Uterus (tissue), 3 donors: ENCODE measurements at regions not wholly inside any gene's neighbourhood (a gene's known extent, or its start where the extent isn't known, plus 50 kb on each side); places are given as distances from the start of the nearest gene placed in this dataset.
"Not testable (repeated sequence)": the region's sequence is repeated elsewhere in the genome, so short reads cannot be mapped to it uniquely, and the experiment has no call there.

Source experiments
- DNase-seq, 2 donors: peaks; one replicate each; pipeline ENCODE4 v3.0.0-alpha.2; 2019 to 2020
- H3K27ac ChIP-seq, 2 donors: fragments of 200-600 bp; sonication (generic); 1 replicate in 1 of 2; 2 replicates in 1 of 2; pipeline ENCODE4 v1.5.1; 2016 to 2018
- H3K27me3 ChIP-seq, 2 donors: fragments of 200-600 bp; sonication (generic); one replicate each; pipeline ENCODE4 v1.5.1; 2018 to 2019; ENCODE audit warnings: control low read depth in 1 of 2
- H3K36me3 ChIP-seq, 2 donors: fragments of 200-600 bp; sonication (generic); one replicate each; pipeline ENCODE4 v1.5.1; 2019; ENCODE audit warnings: control low read depth in 1 of 2
- H3K4me1 ChIP-seq, 2 donors: fragments of 200-600 bp; sonication (generic); one replicate each; pipeline ENCODE4 v1.5.1; 2018 to 2019; ENCODE audit warnings: control low read depth in 1 of 2
- H3K4me3 ChIP-seq, 2 donors: fragments of 200-600 bp; sonication (generic); 1 replicate in 1 of 2; 2 replicates in 1 of 2; pipeline ENCODE4 v1.5.1; 2018 to 2019; ENCODE audit warnings: mild to moderate bottlenecking in 1 of 2
- H3K9me3 ChIP-seq, 2 donors: fragments of 200-600 bp; sonication (generic); one replicate each; pipeline ENCODE4 v1.5.1; 2019; ENCODE audit warnings: control low read depth in 1 of 2
- CTCF ChIP-seq, 4 experiments: fragments of 200-600 bp in 2 of 4; fragments of 450-650 bp in 2 of 4; sonication (generic) in 2 of 4; IDR thresholded peaks; one replicate each; pipeline ENCODE4 v1.5.1; 2016 to 2019; ENCODE audit warnings: antibody characterized with exemption in 4 of 4, mild to moderate bottlenecking in 2 of 4, moderate library complexity in 1 of 4
- POLR2A ChIP-seq, 2 donors: fragments of 450-650 bp; IDR thresholded peaks; one replicate each; pipeline ENCODE4 v1.6.1; 2016; ENCODE audit warnings: antibody characterized with exemption in 2 of 2, mild to moderate bottlenecking in 1 of 2, moderate library complexity in 1 of 2
- intact Hi-C: fragments of 100-400 bp; cut with DNase I; formaldehyde crosslinking; loops from one replicate; pipeline ENCODE4 v1.15.1; 2023; ENCODE audit warnings: low total_unique reads
- donor health status: DM: yes; HTN: yes; CAD: no.

DNA sequence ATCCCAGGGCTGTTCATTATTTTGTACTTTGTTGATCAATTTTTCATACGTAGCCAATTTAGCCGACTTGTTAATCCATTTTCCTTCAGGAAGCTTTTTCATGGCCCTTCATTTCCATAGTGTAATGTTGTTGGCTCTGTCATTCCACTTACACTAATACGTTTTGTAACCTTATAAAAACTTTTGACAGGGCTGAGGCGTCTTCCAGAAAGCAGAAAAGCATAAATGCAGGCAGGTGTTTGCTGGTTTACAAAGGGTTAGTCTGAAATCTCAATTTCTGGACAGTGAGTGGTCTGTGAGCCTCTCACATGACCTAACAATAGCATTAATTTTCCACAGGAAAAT is 444.0 kb downstream of the OTOL1 start:
- TF ChIP-seq CTCF (IDR thresholded peaks at IDR 0.05) (no peak), POLR2A (IDR thresholded peaks at IDR 0.05) (no peak)
- Histone ChIP-seq H3K4me1 (no peaks in the 10 kb centered on the region), H3K9me3 (no peaks in the 10 kb centered on the region), H3K36me3 (no peaks in the 10 kb centered on the region), H3K4me3 (no peak overlapping the region), H3K27ac (peak overlapping the region; percentile 42 to 50), H3K27me3 (no peaks in the 10 kb centered on the region)
- no peak for DNase-seq
- intact Hi-C loops = no loop called here

DNA sequence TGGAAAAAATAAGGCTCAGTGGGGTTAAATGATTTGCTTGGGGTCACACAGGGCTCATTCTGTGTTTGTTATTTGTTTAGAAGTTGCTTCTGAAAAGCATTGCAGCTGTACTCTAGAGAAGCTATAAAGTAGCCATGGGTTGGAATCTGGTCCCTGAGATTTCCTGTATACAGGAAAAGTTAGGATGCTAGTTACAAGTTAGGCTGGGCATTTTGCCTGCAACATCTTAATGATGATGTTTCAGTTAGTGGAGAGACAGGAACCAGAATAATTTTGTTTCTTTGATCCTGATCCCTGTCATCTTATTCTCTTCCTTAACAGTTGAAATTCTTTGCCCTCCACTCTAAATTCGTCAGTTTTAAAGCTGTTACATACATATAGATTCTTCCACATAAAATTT is 445.3 kb downstream of the OTOL1 start:
- no peaks in the 10 kb centered on the region for H3K27me3 ChIP-seq
- intact Hi-C loops = no loop called here
- H3K4me3 ChIP-seq = no peak overlapping the region
- no peak for DNase-seq
- TF ChIP-seq CTCF (IDR thresholded peaks at IDR 0.05) (no peak), POLR2A (IDR thresholded peaks at IDR 0.05) (no peak)
- no peaks in the 10 kb centered on the region for H3K4me1 ChIP-seq
- H3K36me3 ChIP-seq = no peaks in the 10 kb centered on the region
- H3K27ac ChIP-seq = no peak overlapping the region
- no peaks in the 10 kb centered on the region for H3K9me3 ChIP-seq

GRCh38 chr3:161943801-161944345 is 447.3 kb downstream of the OTOL1 start:
- H3K4me1 ChIP-seq, H3K27ac ChIP-seq, H3K36me3 ChIP-seq, H3K27me3 ChIP-seq, H3K4me3 ChIP-seq, intact Hi-C loops, H3K9me3 ChIP-seq, DNase-seq: not testable (repeated sequence)

GRCh38 chr3:161946443-161946960 is 449.9 kb downstream of the OTOL1 start:
- Histone ChIP-seq H3K27me3 (no peaks in the 10 kb centered on the region), H3K4me1 (no peaks in the 10 kb centered on the region), H3K27ac (no peak overlapping the region), H3K4me3 (no peak overlapping the region), H3K9me3 (no peaks in the 10 kb centered on the region), H3K36me3 (no peaks in the 10 kb centered on the region)
- DNase-seq = no peak
- intact Hi-C loops = no loop called here
- TF ChIP-seq POLR2A (IDR thresholded peaks at IDR 0.05) = no peak
- no peak for TF ChIP-seq CTCF (IDR thresholded peaks at IDR 0.05)

- DNase-seq = no peak
- H3K4me3 ChIP-seq = no peak overlapping the region
- TF ChIP-seq POLR2A (IDR thresholded peaks at IDR 0.05) = no peak
- TF ChIP-seq CTCF (IDR thresholded peaks at IDR 0.05) = no peak
- no peaks in the 10 kb centered on the region for H3K27me3 ChIP-seq
- no peaks in the 10 kb centered on the region for H3K9me3 ChIP-seq
- intact Hi-C loops = no loop called here
- no peaks in the 10 kb centered on the region for H3K4me1 ChIP-seq
- H3K27ac ChIP-seq = no peak overlapping the region
- H3K36me3 ChIP-seq = no peaks in the 10 kb centered on the region
These were observed 453.8 kb downstream of the OTOL1 start for GRCh38 chr3:161950318-161950868.

GRCh38 chr3:161957467-161957866 is 460.9 kb downstream of the OTOL1 start:
- intact Hi-C loops = no loop called here
- H3K27ac ChIP-seq = no peak overlapping the region
- no peak overlapping the region for H3K4me3 ChIP-seq
- TF ChIP-seq POLR2A (IDR thresholded peaks at IDR 0.05) = no peak
- TF ChIP-seq CTCF (IDR thresholded peaks at IDR 0.05) = no peak
- no peaks in the 10 kb centered on the region for H3K27me3 ChIP-seq
- no peaks in the 10 kb centered on the region for H3K36me3 ChIP-seq
- no peaks in the 10 kb centered on the region for H3K9me3 ChIP-seq
- no peak for DNase-seq
- H3K4me1 ChIP-seq = no peaks in the 10 kb centered on the region
